LoVo (cell line): ENCODE measurements at regions not wholly inside any gene's neighbourhood (a gene's known extent, or its start where the extent isn't known, plus 50 kb on each side); places are given as distances from the start of the nearest gene placed in this dataset.
"Not testable (repeated sequence)": the region's sequence is repeated elsewhere in the genome, so short reads cannot be mapped to it uniquely, and the experiment has no call there.

Experiments
- DNase-seq: peaks from one replicate; pipeline ENCODE4 v3.0.0-alpha.2; 2016; ENCODE audit warnings: low spot score

- no peak for DNase-seq
These were observed 534.7 kb upstream of the IL12A start for GRCh38 chr3:159453945-159454344.

GRCh38 chr3:159455741-159456181 is 532.9 kb upstream of the IL12A start:
- DNase-seq, result no peak

GRCh38 chr3:159458010-159458409 is 530.6 kb upstream of the IL12A start:
- DNase-seq, result peak; percentile 35

- no peak for DNase-seq
These were observed 529.7 kb upstream of the IL12A start for GRCh38 chr3:159458982-159459381.

GRCh38 chr3:159472611-159473010 is 516.0 kb upstream of the IL12A start:
- no peak for DNase-seq

- no peak for DNase-seq
These were observed 515.4 kb upstream of the IL12A start for GRCh38 chr3:159473206-159473605.

GRCh38 chr3:159480046-159480445 is 508.6 kb upstream of the IL12A start:
- DNase-seq, result no peak

- no peak for DNase-seq
These were observed 506.2 kb upstream of the IL12A start for GRCh38 chr3:159482241-159482993.

- no peak for DNase-seq
These were observed 505.7 kb upstream of the IL12A start for GRCh38 chr3:159482994-159483367.

- peak; percentile 13 for DNase-seq
These were observed 502.1 kb upstream of the IL12A start for GRCh38 chr3:159486580-159486979.

GRCh38 chr3:159487304-159487703 is 501.3 kb upstream of the IL12A start:
- no peak for DNase-seq

- no peak for DNase-seq
These were observed 500.0 kb upstream of the IL12A start for GRCh38 chr3:159488602-159489001.

GRCh38 chr3:159497361-159497760 is 491.3 kb upstream of the IL12A start:
- no peak for DNase-seq

- no peak for DNase-seq
These were observed 489.4 kb upstream of the IL12A start for GRCh38 chr3:159499031-159499793.

- no peak for DNase-seq
These were observed 487.6 kb upstream of the IL12A start for GRCh38 chr3:159501029-159501428.

- DNase-seq, result no peak
These were observed 485.6 kb upstream of the IL12A start for GRCh38 chr3:159502986-159503385.

- DNase-seq, result not testable (repeated sequence)
These were observed 477.6 kb upstream of the IL12A start for GRCh38 chr3:159510988-159511387.

- DNase-seq, result no peak
These were observed 475.2 kb upstream of the IL12A start for GRCh38 chr3:159513444-159513843.

GRCh38 chr3:159513867-159514380 is 474.7 kb upstream of the IL12A start:
- DNase-seq, result no peak

- no peak for DNase-seq
These were observed 471.5 kb upstream of the IL12A start for GRCh38 chr3:159517105-159517504.

- DNase-seq, result no peak
These were observed 468.0 kb upstream of the IL12A start for GRCh38 chr3:159520638-159521037.

GRCh38 chr3:159522276-159522675 is 466.4 kb upstream of the IL12A start:
- DNase-seq, result no peak

GRCh38 chr3:159528251-159528895 is 460.3 kb upstream of the IL12A start:
- DNase-seq, result no peak
